ENCODE measurements at regions not wholly inside any gene's neighbourhood (a gene's known extent, or its start where the extent isn't known, plus 50 kb on each side); places are given as distances from the start of the nearest gene placed in this dataset.

DNA sequence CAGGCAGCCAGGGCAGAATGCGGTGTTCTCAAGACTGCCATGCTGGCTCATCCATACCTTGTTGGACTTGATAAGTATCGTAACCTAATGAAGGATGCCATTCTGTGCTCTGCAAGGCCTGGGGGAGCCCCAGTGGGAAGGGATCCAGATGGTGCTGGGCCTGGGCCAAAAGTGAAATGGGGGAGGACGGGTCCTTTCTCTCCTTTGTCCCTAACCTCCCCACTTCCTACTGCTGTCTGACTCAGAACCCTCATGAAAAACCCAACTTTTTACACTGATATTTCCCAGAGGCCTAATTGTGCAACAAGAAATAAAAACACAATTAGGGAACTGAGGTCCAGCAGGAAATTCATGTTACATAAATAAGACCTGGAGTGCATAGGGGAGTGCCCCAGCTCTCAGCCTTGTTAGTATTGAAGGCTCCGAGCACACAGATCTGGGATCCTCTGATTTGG is 193.7 kb upstream of the SVIL start:
- Histone ChIP-seq H3K4me3 (replicated peaks in 1 of 3; ENCODE audit: insufficient read depth in 1 of 3, low read depth in 1 of 3, low read length in 3 of 3) (no peak overlapping the region), H3K27me3 (ENCODE audit: control insufficient read depth in 2 of 2, insufficient read depth in 2 of 2, low read length in 2 of 2) (no peaks in the 10 kb centered on the region), H3K4me2 (ENCODE audit: insufficient read depth, low read length) (no peak overlapping the region), H4K20me1 (replicated peaks; ENCODE audit: control insufficient read depth, extremely low read depth, insufficient read depth, low read length) (no peaks in the 10 kb centered on the region), H2AFZ (ENCODE audit: low read depth, low read length) (no peak overlapping the region), H3K9me1 (replicated peaks; ENCODE audit: control insufficient read depth, extremely low read depth, insufficient read depth, low read length) (no peaks in the 10 kb centered on the region), H3K9ac (replicated peaks; ENCODE audit: extremely low read depth, insufficient read depth, low read length) (no peak overlapping the region), H3K9me3 (replicated peaks; ENCODE audit: control insufficient read depth, insufficient read depth, low read length) (no peaks in the 10 kb centered on the region), H3K79me2 (ENCODE audit: control insufficient read depth, insufficient read depth, low read length) (no peaks in the 10 kb centered on the region), H3K36me3 (ENCODE audit: control insufficient read depth in 2 of 2, extremely low read depth in 1 of 2, insufficient read depth in 2 of 2, low read length in 2 of 2) (no peaks in the 10 kb centered on the region), H3K4me1 (ENCODE audit: control insufficient read depth, extremely low read depth, insufficient read depth, low read length) (peaks cover 13% of the 10 kb centered on the region), H3K27ac (ENCODE audit: insufficient read depth, low read depth, low read length) (no peak overlapping the region)
- CTCF ChIA-PET: no interaction called here
- TF ChIP-seq FOS (IDR thresholded peaks at IDR 0.05; ENCODE audit: borderline replicate concordance, insufficient read depth, low read length) (peak; percentile 21), MYC (IDR thresholded peaks at IDR 0.05; ENCODE audit: low read depth, low read length) (no peak)
- DNase-seq (ENCODE audit: low read depth, low spot score) (peak; percentile 69), FAIRE-seq (peak; percentile 21)
- BruUV-seq (replicated peaks): no TSS peak
- POLR2A ChIA-PET: no interaction called here
- intact Hi-C loops (cut with micrococcal nuclease) (no loop called here), dilution Hi-C loops (cut with MboI; ENCODE audit: extremely low pct_ligation_motif_present, low sequenced_read_pairs) (no loop called here)

GRCh38 chr10:29827512-29827911 is 192.7 kb upstream of the SVIL start:
- FAIRE-seq: no peak

More at GRCh38 chr10:29827512-29827911, 192.7 kb upstream of the SVIL start:
- dilution Hi-C loops (cut with MboI; ENCODE audit: extremely low pct_ligation_motif_present, low sequenced_read_pairs) (no loop called here), intact Hi-C loops (cut with micrococcal nuclease) (no loop called here)
- Histone ChIP-seq H3K9ac (replicated peaks; ENCODE audit: extremely low read depth, insufficient read depth, low read length) (no peak overlapping the region), H3K4me2 (ENCODE audit: insufficient read depth, low read length) (no peak overlapping the region), H3K27me3 (ENCODE audit: control insufficient read depth in 2 of 2, insufficient read depth in 2 of 2, low read length in 2 of 2) (no peaks in the 10 kb centered on the region), H3K27ac (ENCODE audit: insufficient read depth, low read depth, low read length) (no peak overlapping the region), H4K20me1 (replicated peaks; ENCODE audit: control insufficient read depth, extremely low read depth, insufficient read depth, low read length) (no peaks in the 10 kb centered on the region), H3K9me1 (replicated peaks; ENCODE audit: control insufficient read depth, extremely low read depth, insufficient read depth, low read length) (no peaks in the 10 kb centered on the region), H3K79me2 (ENCODE audit: control insufficient read depth, insufficient read depth, low read length) (no peaks in the 10 kb centered on the region), H3K4me3 (replicated peaks in 1 of 3; ENCODE audit: insufficient read depth in 1 of 3, low read depth in 1 of 3, low read length in 3 of 3) (no peak overlapping the region), H3K9me3 (replicated peaks; ENCODE audit: control insufficient read depth, insufficient read depth, low read length) (no peaks in the 10 kb centered on the region), H3K4me1 (ENCODE audit: control insufficient read depth, extremely low read depth, insufficient read depth, low read length) (peaks cover 13% of the 10 kb centered on the region), H2AFZ (ENCODE audit: low read depth, low read length) (no peak overlapping the region), H3K36me3 (ENCODE audit: control insufficient read depth in 2 of 2, extremely low read depth in 1 of 2, insufficient read depth in 2 of 2, low read length in 2 of 2) (no peaks in the 10 kb centered on the region)
- no peak for DNase-seq (ENCODE audit: low read depth, low spot score)
- CTCF ChIA-PET: no interaction called here
- no TSS peak for BruUV-seq (replicated peaks)
- no peak for TF ChIP-seq POLR2AphosphoS5 (IDR thresholded peaks at IDR 0.05; ENCODE audit: insufficient read depth, low read depth, low read length)
- no peak for TF ChIP-seq FOS (IDR thresholded peaks at IDR 0.05; ENCODE audit: borderline replicate concordance, insufficient read depth, low read length)
- no peak for TF ChIP-seq EZH2 (IDR thresholded peaks at IDR 0.05; ENCODE audit: borderline replicate concordance, low read depth, low read length, severe bottlenecking)
- no peak for TF ChIP-seq POLR2A (IDR thresholded peaks at IDR 0.05; ENCODE audit: low read depth, low read length)
- no peak for TF ChIP-seq MYC (IDR thresholded peaks at IDR 0.05; ENCODE audit: low read depth, low read length)
- no peak for TF ChIP-seq MAX (IDR thresholded peaks at IDR 0.05; ENCODE audit: insufficient read depth, insufficient read length)
- TF ChIP-seq JUN (IDR thresholded peaks at IDR 0.05; ENCODE audit: borderline replicate concordance, insufficient read depth, insufficient read length, low read depth): no peak
- TF ChIP-seq CTCF (IDR thresholded peaks at IDR 0.05; ENCODE audit: extremely low read depth in 1 of 2, insufficient read depth in 1 of 2, low read depth in 1 of 2, low read length in 2 of 2): no peak
- TF ChIP-seq GATA2 (IDR thresholded peaks at IDR 0.05; ENCODE audit: insufficient read depth, insufficient read length, low read depth, low read length): no peak
- POLR2A ChIA-PET: no interaction called here

Measured in endothelial cell of umbilical vein (primary cell).